IMR-90 (cell line): ENCODE measurements at regions not wholly inside any gene's neighbourhood (a gene's known extent, or its start where the extent isn't known, plus 50 kb on each side); places are given as distances from the start of the nearest gene placed in this dataset.

ENCODE experiments used
- ATAC-seq: fragments of 200-7000 bp; cut with Tn5 transposase; 2 replicates; pipeline ENCODE4 v1.9.1; 2020; ENCODE audit warnings: low read depth, mild to moderate bottlenecking, moderate library complexity
- BruUV-seq: library from RNA; stranded (reverse); fragments of 400-500 nt; replicated peaks from 2 replicates; lab custom pipeline; 2021; lab: Mats Ljungman, UMichigan
- CTCF ChIA-PET: fragments of 300-600 bp; formaldehyde crosslinking; extraction: SDS; loops from one replicate; lab custom pipeline; 2021; ENCODE audit warnings: antibody characterized with exemption; lab: Yijun Ruan, JAX
- POLR2A ChIA-PET: fragments of 300-600 bp; sonication (Branson Sonifier 250); formaldehyde crosslinking; loops from one replicate; lab custom pipeline; 2022; ENCODE audit warnings: antibody characterized with exemption; ENCODE audit not compliant: unreplicated experiment; lab: Charles Lee
- DNase-seq: peaks from one replicate; pipeline ENCODE4 v3.0.0; 2013
- H2AFZ ChIP-seq: replicated peaks from 2 replicates; pipeline ENCODE3; 2013; ENCODE audit warnings: low read length, mild to moderate bottlenecking; ENCODE audit not compliant: poor library complexity
- H2AK5ac ChIP-seq: 2 replicates; pipeline ENCODE4 v1.6.1; 2013; ENCODE audit warnings: low read depth, low read length, inconsistent platforms
- H2AK9ac ChIP-seq: replicated peaks from 2 replicates; pipeline ENCODE3; 2013; ENCODE audit warnings: mild to moderate bottlenecking, low read depth, low read length, moderate library complexity; ENCODE audit not compliant: poor library complexity
- H2BK120ac ChIP-seq: 2 replicates; pipeline ENCODE4 v1.6.1; 2013; ENCODE audit warnings: low read depth, low read length, inconsistent platforms
- H2BK15ac ChIP-seq: 3 replicates; pipeline ENCODE4 v1.6.1; 2013; ENCODE audit warnings: low read depth, low read length, inconsistent platforms
- H2BK20ac ChIP-seq: 2 replicates; pipeline ENCODE4 v1.6.1; 2013; ENCODE audit warnings: low read depth, mild to moderate bottlenecking, inconsistent platforms, low read length, moderate library complexity
- H2BK5ac ChIP-seq: 2 replicates; pipeline ENCODE4 v1.6.1; 2013; ENCODE audit warnings: mild to moderate bottlenecking, low read depth, low read length, inconsistent platforms; ENCODE audit not compliant: poor library complexity, severe bottlenecking
- H3K14ac ChIP-seq: replicated peaks from 2 replicates; pipeline ENCODE4 v1.6.1; 2013; ENCODE audit warnings: low read depth, low read length, inconsistent platforms
- H3K18ac ChIP-seq: 2 replicates; pipeline ENCODE4 v1.6.1; 2013; ENCODE audit warnings: low read depth, low read length, control low read depth
- H3K23ac ChIP-seq: 2 replicates; pipeline ENCODE4 v1.6.1; 2013; ENCODE audit warnings: low read depth, low read length, inconsistent platforms
- H3K27ac ChIP-seq: 2 replicates; pipeline ENCODE4 v1.5.1; 2013; ENCODE audit warnings: mild to moderate bottlenecking, control low read depth, low read length; ENCODE audit not compliant: insufficient read depth
- H3K27me3 ChIP-seq: 2 replicates; pipeline ENCODE4 v1.6.1; 2013; ENCODE audit warnings: low read length; ENCODE audit not compliant: control insufficient read depth, insufficient read depth
- H3K36me3 ChIP-seq: 2 replicates; pipeline ENCODE4 v1.6.1; 2013; ENCODE audit warnings: low read length, mixed read lengths; ENCODE audit not compliant: control insufficient read depth, insufficient read depth
- H3K4ac ChIP-seq: 2 replicates; pipeline ENCODE4 v1.6.1; 2013; ENCODE audit warnings: low read depth, low read length, inconsistent platforms
- H3K4me1 ChIP-seq: 2 replicates; pipeline ENCODE4 v1.6.1; 2013; ENCODE audit warnings: low read length, mixed read lengths; ENCODE audit not compliant: control insufficient read depth, insufficient read depth
- H3K4me2 ChIP-seq: 2 replicates; pipeline ENCODE4 v1.6.1; 2013; ENCODE audit warnings: low read depth, mild to moderate bottlenecking, control low read depth, low read length, moderate library complexity
- H3K4me3 ChIP-seq: 2 replicates; pipeline ENCODE4 v1.5.1; 2013; ENCODE audit warnings: low read depth, mild to moderate bottlenecking, control low read depth, low read length, moderate library complexity; ENCODE audit not compliant: insufficient read depth
- H3K56ac ChIP-seq: 2 replicates; pipeline ENCODE4 v1.6.1; 2013; ENCODE audit warnings: low read length, inconsistent platforms; ENCODE audit not compliant: insufficient read depth; ENCODE audit errors: extremely low read depth
- H3K79me1 ChIP-seq, 2 experiments: 2 replicates each; pipeline ENCODE4 v1.6.1; 2013; ENCODE audit warnings: low read length in 2 of 2, inconsistent platforms in 1 of 2, low read depth in 1 of 2
- H3K9ac ChIP-seq: 2 replicates; pipeline ENCODE4 v1.6.1; 2013; ENCODE audit warnings: low read depth, low read length, control low read depth
- H3K9me1 ChIP-seq: 2 replicates; pipeline ENCODE4 v1.6.1; 2013; ENCODE audit warnings: low read length, inconsistent platforms; ENCODE audit not compliant: insufficient read depth
- H3K9me3 ChIP-seq: 2 replicates; pipeline ENCODE4 v1.6.1; 2013; ENCODE audit warnings: low read length; ENCODE audit not compliant: control insufficient read depth, insufficient read depth
- H4K20me1 ChIP-seq: 2 replicates; pipeline ENCODE4 v1.6.1; 2013; ENCODE audit warnings: low read length, inconsistent platforms; ENCODE audit not compliant: insufficient read depth
- H4K5ac ChIP-seq: 2 replicates; pipeline ENCODE4 v1.6.1; 2013; ENCODE audit warnings: mild to moderate bottlenecking, low read depth, low read length, control low read depth
- H4K8ac ChIP-seq, 2 experiments: 2 replicates each; pipeline ENCODE4 v1.6.1; 2013; ENCODE audit warnings: low read depth in 2 of 2, low read length in 2 of 2, control low read depth in 1 of 2, inconsistent platforms in 1 of 2
- H4K91ac ChIP-seq: 2 replicates; pipeline ENCODE4 v1.6.1; 2013; ENCODE audit warnings: low read depth, low read length, inconsistent platforms; ENCODE audit not compliant: insufficient read depth
- CEBPB ChIP-seq: IDR thresholded peaks from 2 replicates; pipeline ENCODE4 v1.6.1; 2012; ENCODE audit warnings: low read depth, low read length, improper control_type of control experiment
- CHD1 ChIP-seq: IDR thresholded peaks from 2 replicates; pipeline ENCODE4 v1.6.1; 2012; ENCODE audit warnings: low read depth, low read length, improper control_type of control experiment
- FOS ChIP-seq: fragments of 150-350 bp; IDR thresholded peaks from 2 replicates; pipeline ENCODE4 v1.6.1; 2016; ENCODE audit warnings: low read depth, low read length
- MAFK ChIP-seq: IDR thresholded peaks from 2 replicates; pipeline ENCODE4 v1.6.1; 2012; ENCODE audit warnings: low read depth, low read length, improper control_type of control experiment
- MAZ ChIP-seq: IDR thresholded peaks from 2 replicates; pipeline ENCODE4 v1.6.1; 2012; ENCODE audit warnings: low read depth, mild to moderate bottlenecking, low read length, improper control_type of control experiment, moderate library complexity, borderline replicate concordance
- MXI1 ChIP-seq: IDR thresholded peaks from 2 replicates; pipeline ENCODE4 v1.6.1; 2012; ENCODE audit warnings: low read depth, mild to moderate bottlenecking, low read length, moderate library complexity, borderline replicate concordance
- NFE2L2 ChIP-seq: fragments of 150-350 bp; IDR thresholded peaks from 2 replicates; pipeline ENCODE4 v1.6.1; 2016; ENCODE audit warnings: low read depth, mild to moderate bottlenecking, low read length
- RAD21 ChIP-seq: IDR thresholded peaks from 2 replicates; pipeline ENCODE4 v1.6.1; 2012; ENCODE audit warnings: low read length, improper control_type of control experiment
- RCOR1 ChIP-seq: IDR thresholded peaks from 2 replicates; pipeline ENCODE4 v1.6.1; 2012; ENCODE audit warnings: mild to moderate bottlenecking, low read length, improper control_type of control experiment; ENCODE audit not compliant: insufficient replicate concordance
- RFX5 ChIP-seq: IDR thresholded peaks from 2 replicates; pipeline ENCODE4 v1.8.0; 2012; ENCODE audit warnings: low read depth, mild to moderate bottlenecking, low read length, moderate library complexity
- SMC3 ChIP-seq: fragments of 150-350 bp; IDR thresholded peaks from 2 replicates; pipeline ENCODE4 v1.6.1; 2016; ENCODE audit warnings: low read depth, mild to moderate bottlenecking, antibody characterized with exemption, low read length, moderate library complexity
- WGBS, 2 experiments: methylation state at CpG; one replicate each; pipeline versions ENCODE4 v1.1.5 to v1.1.7; 2013; ENCODE audit warnings: missing lambda C conversion rate in 2 of 2; ENCODE audit not compliant: insufficient read length in 1 of 2; ENCODE audit errors: extremely low coverage in 2 of 2; 5-methylcytosine and 5-hydroxymethylcytosine counted together
- dilution Hi-C: fragments of 300-500 bp; cut with HindIII; formaldehyde crosslinking; loops from one replicate; pipeline ENCODE4 v1.14.3; 2018; ENCODE audit warnings: low sequenced_read_pairs; ENCODE audit not compliant: unreplicated experiment
- in situ Hi-C: fragments of 300-500 bp; cut with MboI; formaldehyde crosslinking; loops from 3 replicates; pipeline ENCODE4 v1.14.3; 2019; ENCODE audit warnings: low sequenced_read_pairs, inconsistent platforms, mixed read lengths
- intact Hi-C: fragments of 100-400 bp; cut with micrococcal nuclease; formaldehyde crosslinking; loops from 2 replicates; pipeline ENCODE4 v1.10.0; 2022
- TF ChIP-seq, protein P1 (sequence below): conservative IDR thresholded peaks from 2 replicates; pipeline ENCODE4 v1.5.1; 2012; ENCODE audit warnings: mild to moderate bottlenecking, low read depth, low read length, improper control_type of control experiment
- TF ChIP-seq, protein P2 (sequence below): fragments of 150-350 bp; IDR thresholded peaks from 2 replicates; pipeline ENCODE4 v1.6.1; 2017; ENCODE audit warnings: mild to moderate bottlenecking, antibody characterized with exemption, low read length, low read depth
- TF ChIP-seq, protein P3 (sequence below): fragments of 150-350 bp; IDR thresholded peaks from 2 replicates; pipeline ENCODE4 v1.6.1; 2016; ENCODE audit warnings: low read depth, mild to moderate bottlenecking, low read length, moderate library complexity, borderline replicate concordance

DNA sequence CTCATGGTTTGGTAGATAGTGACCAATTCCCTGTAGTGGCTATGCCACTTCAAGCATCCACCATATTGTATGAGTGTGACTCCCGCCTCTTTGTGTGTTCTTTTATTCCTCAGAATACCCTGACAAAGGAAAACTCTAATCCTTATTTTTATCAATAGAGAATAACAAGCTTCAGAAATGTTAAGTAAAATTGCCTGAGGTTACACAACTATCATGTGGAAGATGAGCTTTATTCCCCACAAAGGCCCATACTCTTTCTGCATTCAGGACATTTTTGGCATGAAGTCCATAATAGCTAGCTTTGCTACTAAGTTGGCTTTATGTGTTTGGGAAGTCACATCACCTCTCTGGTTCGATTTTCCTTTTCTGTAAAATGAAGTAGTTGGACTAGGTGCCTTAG, 276.8 kb downstream of the PIK3C3 start:
- no peak overlapping the region for H2BK20ac ChIP-seq
- H2AFZ ChIP-seq, result no peak overlapping the region
- H3K4ac ChIP-seq, result no peak overlapping the region
- no peak overlapping the region for H4K91ac ChIP-seq
- no peak overlapping the region for H2BK120ac ChIP-seq
- no peak overlapping the region for H3K4me2 ChIP-seq
- H3K9me3 ChIP-seq, result 0 out of 2 replicates have a peak, but pooled peaks cover 1% of the 10 kb centered on the region
- in situ Hi-C loops (no loop called here), intact Hi-C loops (no loop called here), dilution Hi-C loops (no loop called here)
- CTCF ChIA-PET, result interaction anchor here (1.2 kb wide), 1 partner anchor 117 kb away, joined by 4 read pairs; no protein-coding TSS in a partner anchor
- H2AK5ac ChIP-seq, result no peak overlapping the region
- H3K27ac ChIP-seq, result no peak overlapping the region
- H4K8ac ChIP-seq, result no peak overlapping the region
- H2BK5ac ChIP-seq, result no peak overlapping the region
- no peak overlapping the region for H3K56ac ChIP-seq
- ATAC-seq (no peak), DNase-seq (no peak)
- no TSS peak for BruUV-seq
- no peaks in the 10 kb centered on the region for H4K20me1 ChIP-seq
- no peak overlapping the region for H3K4me3 ChIP-seq
- no peak overlapping the region for H3K18ac ChIP-seq
- H3K23ac ChIP-seq, result no peak overlapping the region
- H2AK9ac ChIP-seq, result no peak overlapping the region
- no peaks in the 10 kb centered on the region for H3K27me3 ChIP-seq
- POLR2A ChIA-PET, result no interaction called here
- H3K14ac ChIP-seq, result no peak overlapping the region
- WGBS, 2 experiments, result no CpG with 5 or more reads among the region's 2 CpGs
- H4K5ac ChIP-seq, result no peak overlapping the region
- no peaks in the 10 kb centered on the region for H3K9me1 ChIP-seq
- H2BK15ac ChIP-seq, result no peak overlapping the region
- TF ChIP-seq RCOR1 (no peak), CEBPB (no peak), MXI1 (no peak), NFE2L2 (no peak), RAD21 (no peak), FOS (no peak), RFX5 (no peak), MAFK (no peak), MAZ (no peak), CHD1 (no peak), SMC3 (no peak)
- TF ChIP-seq, protein P1, sequence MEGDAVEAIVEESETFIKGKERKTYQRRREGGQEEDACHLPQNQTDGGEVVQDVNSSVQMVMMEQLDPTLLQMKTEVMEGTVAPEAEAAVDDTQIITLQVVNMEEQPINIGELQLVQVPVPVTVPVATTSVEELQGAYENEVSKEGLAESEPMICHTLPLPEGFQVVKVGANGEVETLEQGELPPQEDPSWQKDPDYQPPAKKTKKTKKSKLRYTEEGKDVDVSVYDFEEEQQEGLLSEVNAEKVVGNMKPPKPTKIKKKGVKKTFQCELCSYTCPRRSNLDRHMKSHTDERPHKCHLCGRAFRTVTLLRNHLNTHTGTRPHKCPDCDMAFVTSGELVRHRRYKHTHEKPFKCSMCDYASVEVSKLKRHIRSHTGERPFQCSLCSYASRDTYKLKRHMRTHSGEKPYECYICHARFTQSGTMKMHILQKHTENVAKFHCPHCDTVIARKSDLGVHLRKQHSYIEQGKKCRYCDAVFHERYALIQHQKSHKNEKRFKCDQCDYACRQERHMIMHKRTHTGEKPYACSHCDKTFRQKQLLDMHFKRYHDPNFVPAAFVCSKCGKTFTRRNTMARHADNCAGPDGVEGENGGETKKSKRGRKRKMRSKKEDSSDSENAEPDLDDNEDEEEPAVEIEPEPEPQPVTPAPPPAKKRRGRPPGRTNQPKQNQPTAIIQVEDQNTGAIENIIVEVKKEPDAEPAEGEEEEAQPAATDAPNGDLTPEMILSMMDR, result no peak
- TF ChIP-seq, protein P2, sequence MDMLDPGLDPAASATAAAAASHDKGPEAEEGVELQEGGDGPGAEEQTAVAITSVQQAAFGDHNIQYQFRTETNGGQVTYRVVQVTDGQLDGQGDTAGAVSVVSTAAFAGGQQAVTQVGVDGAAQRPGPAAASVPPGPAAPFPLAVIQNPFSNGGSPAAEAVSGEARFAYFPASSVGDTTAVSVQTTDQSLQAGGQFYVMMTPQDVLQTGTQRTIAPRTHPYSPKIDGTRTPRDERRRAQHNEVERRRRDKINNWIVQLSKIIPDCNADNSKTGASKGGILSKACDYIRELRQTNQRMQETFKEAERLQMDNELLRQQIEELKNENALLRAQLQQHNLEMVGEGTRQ, result no peak
- TF ChIP-seq, protein P3, sequence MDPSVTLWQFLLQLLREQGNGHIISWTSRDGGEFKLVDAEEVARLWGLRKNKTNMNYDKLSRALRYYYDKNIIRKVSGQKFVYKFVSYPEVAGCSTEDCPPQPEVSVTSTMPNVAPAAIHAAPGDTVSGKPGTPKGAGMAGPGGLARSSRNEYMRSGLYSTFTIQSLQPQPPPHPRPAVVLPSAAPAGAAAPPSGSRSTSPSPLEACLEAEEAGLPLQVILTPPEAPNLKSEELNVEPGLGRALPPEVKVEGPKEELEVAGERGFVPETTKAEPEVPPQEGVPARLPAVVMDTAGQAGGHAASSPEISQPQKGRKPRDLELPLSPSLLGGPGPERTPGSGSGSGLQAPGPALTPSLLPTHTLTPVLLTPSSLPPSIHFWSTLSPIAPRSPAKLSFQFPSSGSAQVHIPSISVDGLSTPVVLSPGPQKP, result no peak
- H3K79me1 ChIP-seq, result no peaks in the 10 kb centered on the region
- H3K9ac ChIP-seq, result no peak overlapping the region
- H3K36me3 ChIP-seq, result no peaks in the 10 kb centered on the region
- H3K4me1 ChIP-seq, result no peaks in the 10 kb centered on the region
